HG02571 (cell line): ENCODE measurements at regions not wholly inside any gene's neighbourhood (a gene's known extent, or its start where the extent isn't known, plus 50 kb on each side); places are given as distances from the start of the nearest gene placed in this dataset.

Experiments
- ATAC-seq: cut with Tn5 transposase; IDR thresholded peaks from one replicate; pipeline ENCODE4 v1.9.1; 2021; ENCODE audit warnings: mild to moderate bottlenecking, moderate library complexity; ENCODE audit not compliant: unreplicated experiment

GRCh38 chr12:41897593-41897992, 247.1 kb downstream of the GXYLT1 start:
- no peak for ATAC-seq

GRCh38 chr12:41893491-41893890, 251.2 kb downstream of the GXYLT1 start:
- no peak for ATAC-seq

GRCh38 chr12:41892302-41892701, 252.4 kb downstream of the GXYLT1 start:
- no peak for ATAC-seq

- no peak for ATAC-seq
These were observed 253.4 kb downstream of the GXYLT1 start for GRCh38 chr12:41891226-41891625.

- ATAC-seq: no peak
These were observed 256.4 kb downstream of the GXYLT1 start for GRCh38 chr12:41888285-41888684.

- no peak for ATAC-seq
These were observed 262.5 kb downstream of the GXYLT1 start for GRCh38 chr12:41881891-41882805.

- ATAC-seq: no peak
These were observed 275.2 kb downstream of the GXYLT1 start for GRCh38 chr12:41869432-41869831.

GRCh38 chr12:41866878-41867430, 277.7 kb downstream of the GXYLT1 start:
- no peak for ATAC-seq

- no peak for ATAC-seq
These were observed 288.4 kb downstream of the GXYLT1 start for GRCh38 chr12:41856228-41856627.

- ATAC-seq: no peak
These were observed 294.6 kb downstream of the GXYLT1 start for GRCh38 chr12:41850046-41850445.

- ATAC-seq: no peak
These were observed 298.0 kb downstream of the GXYLT1 start for GRCh38 chr12:41846718-41847117.

- ATAC-seq: no peak
These were observed 308.3 kb downstream of the GXYLT1 start for GRCh38 chr12:41836416-41836815.

GRCh38 chr12:41835556-41835955, 309.1 kb downstream of the GXYLT1 start:
- no peak for ATAC-seq

GRCh38 chr12:41819948-41820347, 324.7 kb downstream of the GXYLT1 start:
- no peak for ATAC-seq

- no peak for ATAC-seq
These were observed 340.6 kb downstream of the GXYLT1 start for GRCh38 chr12:41804026-41804425.

GRCh38 chr12:41802803-41803202, 341.9 kb downstream of the GXYLT1 start:
- ATAC-seq: no peak

GRCh38 chr12:41801261-41801660, 343.4 kb downstream of the GXYLT1 start:
- no peak for ATAC-seq

- ATAC-seq: no peak
These were observed 345.0 kb downstream of the GXYLT1 start for GRCh38 chr12:41799671-41800070.

GRCh38 chr12:41795910-41796309, 348.8 kb downstream of the GXYLT1 start:
- ATAC-seq: no peak

- ATAC-seq: no peak
These were observed 349.5 kb downstream of the GXYLT1 start for GRCh38 chr12:41795051-41795600.

- no peak for ATAC-seq
These were observed 350.3 kb downstream of the GXYLT1 start for GRCh38 chr12:41794336-41794735.

- no peak for ATAC-seq
These were observed 359.7 kb downstream of the GXYLT1 start for GRCh38 chr12:41784957-41785356.
